ENCODE measurements at regions not wholly inside any gene's neighbourhood (a gene's known extent, or its start where the extent isn't known, plus 50 kb on each side); places are given as distances from the start of the nearest gene placed in this dataset.

GRCh38 chr6:139846538-139847456 is 472.3 kb upstream of the CITED2 start:
- TF ChIP-seq EZH2 (IDR thresholded peaks at IDR 0.05; ENCODE audit: borderline replicate concordance, insufficient read depth, low read length, poor library complexity, severe bottlenecking) (no peak), TAF1 (IDR thresholded peaks at IDR 0.05; ENCODE audit: low read depth) (no peak), EP300 (conservative IDR thresholded peaks at IDR 0.05; ENCODE audit: poor library complexity, severe bottlenecking) (no peak), CTCF (IDR thresholded peaks at IDR 0.05; ENCODE audit: poor library complexity, severe bottlenecking) (no peak)

Measured in neural cell (in vitro differentiated cells).